ENCODE measurements at regions not wholly inside any gene's neighbourhood (a gene's known extent, or its start where the extent isn't known, plus 50 kb on each side); places are given as distances from the start of the nearest gene placed in this dataset.

DNA sequence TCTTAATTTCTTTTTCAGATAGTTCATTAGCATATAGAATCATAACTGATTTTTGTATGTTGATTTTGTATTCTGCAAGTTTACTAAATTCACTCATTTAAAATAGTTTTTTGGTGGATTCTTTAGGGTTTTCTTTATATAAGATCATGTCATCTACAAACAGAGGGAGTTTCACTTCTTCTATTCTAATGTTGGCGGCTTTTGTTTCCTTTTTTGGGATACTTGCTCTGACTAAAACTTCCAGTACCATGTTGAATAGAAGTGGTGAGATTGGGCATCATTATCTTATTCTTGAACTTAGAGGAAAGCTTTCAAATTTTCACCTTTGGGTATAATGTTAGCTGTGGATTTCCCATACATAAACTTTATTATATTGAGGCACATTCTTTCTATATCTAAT, 296.9 kb downstream of the BCKDHB start:
- Histone ChIP-seq H3K9me2 (ENCODE audit: insufficient read depth) (no peaks in the 10 kb centered on the region), H3K4me1 (ENCODE audit: control insufficient read depth in 1 of 2, insufficient read depth in 2 of 2, low read length in 2 of 2) (no peaks in the 10 kb centered on the region), H3K79me2 (ENCODE audit: insufficient read depth, low read length) (no peaks in the 10 kb centered on the region), H3K4me3 (replicated peaks in 1 of 2; ENCODE audit: low read depth in 1 of 2, low read length in 2 of 2) (no peak overlapping the region), H3K27ac (ENCODE audit: low read depth, low read length) (no peak overlapping the region), H3K36me3 (ENCODE audit: control insufficient read depth in 1 of 2, insufficient read depth in 2 of 2, low read length in 2 of 2) (no peaks in the 10 kb centered on the region), H3K9ac (ENCODE audit: low read length) (no peak overlapping the region), H3K27me3 (ENCODE audit: insufficient read depth, low read length) (no peaks in the 10 kb centered on the region), H4K20me1 (ENCODE audit: insufficient read depth) (no peaks in the 10 kb centered on the region), H3K4me2 (ENCODE audit: low read length) (no peak overlapping the region), H3K9me3 (ENCODE audit: control insufficient read depth in 1 of 2, insufficient read depth in 1 of 2, low read depth in 1 of 2, low read length in 2 of 2) (no peaks in the 10 kb centered on the region), H2AFZ (ENCODE audit: low read depth, low read length, poor library complexity, severe bottlenecking) (no peak overlapping the region)
- ChIA-PET RAD21 (ENCODE audit: low non-redundant PET in 1 of 2, low total read pairs in 2 of 2, uncharacterized antibody in 2 of 2, unreplicated experiment in 2 of 2) (no interaction called here), POLR2A (no interaction called here), CTCF (no interaction called here)
- intact Hi-C loops (cut with micrococcal nuclease), result no loop called here
- no TSS peak for BruUV-seq (replicated peaks)
- TF ChIP-seq FOSL1 (IDR thresholded peaks at IDR 0.05; ENCODE audit: low read depth) (no peak), EGR1 (IDR thresholded peaks at IDR 0.05; ENCODE audit: low read depth) (no peak), EZH2 (IDR thresholded peaks at IDR 0.05) (no peak), SRF (IDR thresholded peaks at IDR 0.05; ENCODE audit: low read depth) (no peak), JUND (IDR thresholded peaks at IDR 0.05) (no peak)
- TF ChIP-seq, protein P1, sequence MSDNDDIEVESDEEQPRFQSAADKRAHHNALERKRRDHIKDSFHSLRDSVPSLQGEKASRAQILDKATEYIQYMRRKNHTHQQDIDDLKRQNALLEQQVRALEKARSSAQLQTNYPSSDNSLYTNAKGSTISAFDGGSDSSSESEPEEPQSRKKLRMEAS (IDR thresholded peaks at IDR 0.05), result no peak
- TF ChIP-seq, protein P2, sequence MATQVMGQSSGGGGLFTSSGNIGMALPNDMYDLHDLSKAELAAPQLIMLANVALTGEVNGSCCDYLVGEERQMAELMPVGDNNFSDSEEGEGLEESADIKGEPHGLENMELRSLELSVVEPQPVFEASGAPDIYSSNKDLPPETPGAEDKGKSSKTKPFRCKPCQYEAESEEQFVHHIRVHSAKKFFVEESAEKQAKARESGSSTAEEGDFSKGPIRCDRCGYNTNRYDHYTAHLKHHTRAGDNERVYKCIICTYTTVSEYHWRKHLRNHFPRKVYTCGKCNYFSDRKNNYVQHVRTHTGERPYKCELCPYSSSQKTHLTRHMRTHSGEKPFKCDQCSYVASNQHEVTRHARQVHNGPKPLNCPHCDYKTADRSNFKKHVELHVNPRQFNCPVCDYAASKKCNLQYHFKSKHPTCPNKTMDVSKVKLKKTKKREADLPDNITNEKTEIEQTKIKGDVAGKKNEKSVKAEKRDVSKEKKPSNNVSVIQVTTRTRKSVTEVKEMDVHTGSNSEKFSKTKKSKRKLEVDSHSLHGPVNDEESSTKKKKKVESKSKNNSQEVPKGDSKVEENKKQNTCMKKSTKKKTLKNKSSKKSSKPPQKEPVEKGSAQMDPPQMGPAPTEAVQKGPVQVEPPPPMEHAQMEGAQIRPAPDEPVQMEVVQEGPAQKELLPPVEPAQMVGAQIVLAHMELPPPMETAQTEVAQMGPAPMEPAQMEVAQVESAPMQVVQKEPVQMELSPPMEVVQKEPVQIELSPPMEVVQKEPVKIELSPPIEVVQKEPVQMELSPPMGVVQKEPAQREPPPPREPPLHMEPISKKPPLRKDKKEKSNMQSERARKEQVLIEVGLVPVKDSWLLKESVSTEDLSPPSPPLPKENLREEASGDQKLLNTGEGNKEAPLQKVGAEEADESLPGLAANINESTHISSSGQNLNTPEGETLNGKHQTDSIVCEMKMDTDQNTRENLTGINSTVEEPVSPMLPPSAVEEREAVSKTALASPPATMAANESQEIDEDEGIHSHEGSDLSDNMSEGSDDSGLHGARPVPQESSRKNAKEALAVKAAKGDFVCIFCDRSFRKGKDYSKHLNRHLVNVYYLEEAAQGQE (IDR thresholded peaks at IDR 0.05; ENCODE audit: low read depth), result no peak
- DNase-seq (ENCODE audit: low read depth, low spot score) (no peak), ATAC-seq (no peak)

DNA sequence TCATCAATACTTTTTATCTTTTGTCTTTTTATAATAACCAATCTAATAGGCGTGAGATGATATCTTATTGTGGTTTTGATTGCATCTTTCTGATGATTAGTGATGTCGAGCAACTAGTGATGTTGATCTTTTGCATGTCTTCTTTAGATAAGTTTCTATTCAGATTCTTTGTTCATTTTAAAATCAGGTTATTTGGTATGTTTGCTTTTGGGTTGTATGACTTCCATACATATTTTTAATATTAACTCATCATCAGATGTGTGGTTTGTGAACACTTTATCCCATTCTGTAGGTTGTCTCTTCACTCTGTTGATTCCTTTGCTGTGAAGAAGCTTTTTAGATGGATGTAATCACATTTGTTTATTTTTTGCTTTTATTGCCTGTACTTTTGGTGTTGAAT, 295.8 kb downstream of the BCKDHB start:
- Histone ChIP-seq H3K4me2 (ENCODE audit: low read length) (no peak overlapping the region), H4K20me1 (ENCODE audit: insufficient read depth) (no peaks in the 10 kb centered on the region), H3K4me3 (replicated peaks in 1 of 2; ENCODE audit: low read depth in 1 of 2, low read length in 2 of 2) (no peak overlapping the region), H2AFZ (ENCODE audit: low read depth, low read length, poor library complexity, severe bottlenecking) (no peak overlapping the region), H3K27ac (ENCODE audit: low read depth, low read length) (no peak overlapping the region), H3K27me3 (ENCODE audit: insufficient read depth, low read length) (no peaks in the 10 kb centered on the region), H3K36me3 (ENCODE audit: control insufficient read depth in 1 of 2, insufficient read depth in 2 of 2, low read length in 2 of 2) (no peaks in the 10 kb centered on the region), H3K9me2 (ENCODE audit: insufficient read depth) (no peaks in the 10 kb centered on the region), H3K9ac (ENCODE audit: low read length) (no peak overlapping the region), H3K79me2 (ENCODE audit: insufficient read depth, low read length) (no peaks in the 10 kb centered on the region), H3K4me1 (ENCODE audit: control insufficient read depth in 1 of 2, insufficient read depth in 2 of 2, low read length in 2 of 2) (no peaks in the 10 kb centered on the region), H3K9me3 (ENCODE audit: control insufficient read depth in 1 of 2, insufficient read depth in 1 of 2, low read depth in 1 of 2, low read length in 2 of 2) (no peaks in the 10 kb centered on the region)
- ChIA-PET CTCF (no interaction called here), POLR2A (no interaction called here), RAD21 (ENCODE audit: low non-redundant PET in 1 of 2, low total read pairs in 2 of 2, uncharacterized antibody in 2 of 2, unreplicated experiment in 2 of 2) (no interaction called here)
- no TSS peak for BruUV-seq (replicated peaks)
- ATAC-seq, result no peak
- intact Hi-C loops (cut with micrococcal nuclease), result no loop called here
- no peak for DNase-seq (ENCODE audit: low read depth, low spot score)
- no peak for TF ChIP-seq EZH2 (IDR thresholded peaks at IDR 0.05)
- TF ChIP-seq, protein P2 (IDR thresholded peaks at IDR 0.05; ENCODE audit: low read depth), result no peak
- TF ChIP-seq SIN3A (IDR thresholded peaks at IDR 0.05; ENCODE audit: low read depth), result no peak
- no peak for TF ChIP-seq SP1 (IDR thresholded peaks at IDR 0.05; ENCODE audit: low read depth)
- TF ChIP-seq TCF7L2 (IDR thresholded peaks at IDR 0.05; ENCODE audit: borderline replicate concordance, extremely low read depth, insufficient read depth, insufficient read length), result no peak
- no peak for TF ChIP-seq ZNF274 (IDR thresholded peaks at IDR 0.05; ENCODE audit: low read depth, low read length)
- TF ChIP-seq, protein P3, sequence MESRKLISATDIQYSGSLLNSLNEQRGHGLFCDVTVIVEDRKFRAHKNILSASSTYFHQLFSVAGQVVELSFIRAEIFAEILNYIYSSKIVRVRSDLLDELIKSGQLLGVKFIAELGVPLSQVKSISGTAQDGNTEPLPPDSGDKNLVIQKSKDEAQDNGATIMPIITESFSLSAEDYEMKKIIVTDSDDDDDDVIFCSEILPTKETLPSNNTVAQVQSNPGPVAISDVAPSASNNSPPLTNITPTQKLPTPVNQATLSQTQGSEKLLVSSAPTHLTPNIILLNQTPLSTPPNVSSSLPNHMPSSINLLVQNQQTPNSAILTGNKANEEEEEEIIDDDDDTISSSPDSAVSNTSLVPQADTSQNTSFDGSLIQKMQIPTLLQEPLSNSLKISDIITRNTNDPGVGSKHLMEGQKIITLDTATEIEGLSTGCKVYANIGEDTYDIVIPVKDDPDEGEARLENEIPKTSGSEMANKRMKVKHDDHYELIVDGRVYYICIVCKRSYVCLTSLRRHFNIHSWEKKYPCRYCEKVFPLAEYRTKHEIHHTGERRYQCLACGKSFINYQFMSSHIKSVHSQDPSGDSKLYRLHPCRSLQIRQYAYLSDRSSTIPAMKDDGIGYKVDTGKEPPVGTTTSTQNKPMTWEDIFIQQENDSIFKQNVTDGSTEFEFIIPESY (IDR thresholded peaks at IDR 0.05; ENCODE audit: extremely low read depth, insufficient replicate concordance, low read length), result no peak
